ENCODE measurements at regions not wholly inside any gene's neighbourhood (a gene's known extent, or its start where the extent isn't known, plus 50 kb on each side); places are given as distances from the start of the nearest gene placed in this dataset.
"Not testable (repeated sequence)": the region's sequence is repeated elsewhere in the genome, so short reads cannot be mapped to it uniquely, and the experiment has no call there.

- DNase-seq: no peak
Measured at GRCh38 chr3:182612332-182612731, 181.0 kb upstream of the ATP11B start.

- no peak for DNase-seq
Measured at GRCh38 chr3:182617500-182617899, 175.8 kb upstream of the ATP11B start.

DNA sequence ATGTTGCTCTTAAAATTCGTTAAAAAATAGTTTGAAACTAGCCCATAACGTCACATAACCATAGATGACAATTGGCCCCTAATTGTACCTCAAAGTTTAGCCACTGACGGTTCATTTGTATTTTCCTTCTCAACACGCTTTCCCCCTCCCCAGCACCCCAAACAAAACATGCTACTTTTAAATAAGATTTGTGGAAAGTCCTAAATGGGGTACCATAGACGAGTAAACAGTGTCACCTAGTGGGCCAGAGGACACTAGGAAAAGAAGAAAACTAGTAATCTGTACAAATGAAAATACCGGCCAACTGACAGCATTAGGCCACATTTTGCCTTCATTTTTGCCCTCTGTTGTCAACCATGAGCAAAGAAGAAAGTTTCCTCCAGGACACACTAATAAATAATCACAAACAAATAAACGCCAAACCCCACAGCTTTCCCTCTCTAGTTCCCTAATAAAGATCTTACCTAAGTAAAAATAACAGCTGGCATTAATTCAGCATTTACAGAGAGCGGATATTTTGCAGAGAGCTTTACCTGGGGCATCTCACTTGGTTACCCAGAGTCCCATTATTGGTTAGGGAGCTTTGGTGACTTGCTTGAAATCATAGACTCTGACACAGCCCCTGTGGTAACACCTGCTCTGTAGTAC is 175.1 kb upstream of the ATP11B start:
- peak; percentile 45 for DNase-seq

DNA sequence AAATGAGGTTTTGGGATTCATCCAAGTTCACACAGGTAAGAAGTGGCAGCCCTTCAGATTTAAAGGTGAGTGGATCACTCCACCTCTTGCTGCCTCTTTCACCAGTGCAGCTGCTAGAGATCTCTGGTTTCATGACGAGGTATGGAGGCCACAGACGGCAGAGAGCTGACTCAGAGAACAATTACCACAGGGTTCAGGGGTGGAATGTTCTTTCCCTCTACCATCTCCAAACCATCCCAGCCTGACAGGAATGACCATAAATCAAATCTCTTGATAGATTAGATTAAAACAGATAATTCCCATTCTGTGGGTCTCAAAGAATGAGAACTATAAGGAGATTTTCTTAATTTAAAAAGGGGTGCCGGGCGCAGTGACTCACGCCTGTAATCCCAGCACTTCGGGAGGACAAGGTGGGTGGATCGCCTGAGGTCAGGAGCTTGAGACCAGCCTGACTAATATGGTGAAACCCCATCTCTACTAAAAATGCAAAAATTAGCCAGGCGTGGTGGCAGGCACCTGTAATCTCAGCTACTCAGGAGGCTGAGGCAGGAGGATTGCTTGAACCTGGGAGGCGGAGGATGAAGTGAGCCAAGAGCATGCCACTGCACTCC is 174.2 kb upstream of the ATP11B start:
- DNase-seq: no peak

DNA sequence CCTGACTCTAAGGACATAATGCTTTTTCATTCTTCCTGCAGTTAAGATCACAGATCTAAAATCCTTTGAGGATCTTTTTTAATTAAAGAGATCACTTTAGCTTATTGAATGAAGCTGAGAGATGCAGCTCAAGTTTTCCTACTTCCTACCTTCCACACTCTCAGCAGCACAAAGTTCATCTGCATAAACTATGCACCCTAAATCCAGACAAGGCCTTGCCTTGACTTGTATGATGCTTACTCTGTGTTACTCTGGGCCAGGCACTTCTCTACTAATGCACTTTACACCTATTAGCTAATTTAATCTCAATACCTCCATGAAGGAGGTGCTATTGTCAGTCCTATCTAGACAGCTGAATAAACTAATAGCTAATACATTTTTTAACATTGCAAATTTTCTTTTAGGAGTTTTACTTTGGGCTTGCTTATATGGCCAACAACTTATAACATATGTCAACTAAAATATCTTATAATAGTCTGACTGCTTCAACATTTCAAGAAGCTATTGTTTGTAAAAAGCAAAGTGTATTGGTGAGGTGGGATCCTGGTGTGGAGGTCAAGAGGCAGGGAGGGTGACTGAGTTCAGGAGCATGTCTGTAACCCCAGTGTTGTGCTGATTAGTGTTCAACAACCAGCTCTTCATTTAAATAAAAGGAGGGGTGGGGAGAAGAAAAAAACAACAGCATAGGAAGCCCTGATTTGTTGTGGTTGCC is 172.4 kb upstream of the ATP11B start:
- no peak for DNase-seq

GRCh38 chr3:182621435-182622240 is 171.7 kb upstream of the ATP11B start:
- DNase-seq: peak; percentile 5

DNA sequence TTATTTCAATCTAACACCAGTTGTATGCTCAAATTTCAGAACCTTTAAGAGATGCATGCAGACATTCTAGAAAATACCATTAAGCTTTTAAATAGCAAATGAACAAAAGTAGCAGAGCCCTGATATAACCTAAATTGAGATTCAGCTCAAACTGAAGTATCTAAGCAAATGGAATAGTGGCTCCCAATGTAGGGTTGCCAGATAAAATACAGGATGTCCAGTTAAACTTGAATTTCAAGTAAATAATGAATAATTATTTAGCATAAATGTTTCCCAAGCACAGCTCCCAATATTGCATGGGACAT is 171.1 kb upstream of the ATP11B start:
- DNase-seq: no peak

DNA sequence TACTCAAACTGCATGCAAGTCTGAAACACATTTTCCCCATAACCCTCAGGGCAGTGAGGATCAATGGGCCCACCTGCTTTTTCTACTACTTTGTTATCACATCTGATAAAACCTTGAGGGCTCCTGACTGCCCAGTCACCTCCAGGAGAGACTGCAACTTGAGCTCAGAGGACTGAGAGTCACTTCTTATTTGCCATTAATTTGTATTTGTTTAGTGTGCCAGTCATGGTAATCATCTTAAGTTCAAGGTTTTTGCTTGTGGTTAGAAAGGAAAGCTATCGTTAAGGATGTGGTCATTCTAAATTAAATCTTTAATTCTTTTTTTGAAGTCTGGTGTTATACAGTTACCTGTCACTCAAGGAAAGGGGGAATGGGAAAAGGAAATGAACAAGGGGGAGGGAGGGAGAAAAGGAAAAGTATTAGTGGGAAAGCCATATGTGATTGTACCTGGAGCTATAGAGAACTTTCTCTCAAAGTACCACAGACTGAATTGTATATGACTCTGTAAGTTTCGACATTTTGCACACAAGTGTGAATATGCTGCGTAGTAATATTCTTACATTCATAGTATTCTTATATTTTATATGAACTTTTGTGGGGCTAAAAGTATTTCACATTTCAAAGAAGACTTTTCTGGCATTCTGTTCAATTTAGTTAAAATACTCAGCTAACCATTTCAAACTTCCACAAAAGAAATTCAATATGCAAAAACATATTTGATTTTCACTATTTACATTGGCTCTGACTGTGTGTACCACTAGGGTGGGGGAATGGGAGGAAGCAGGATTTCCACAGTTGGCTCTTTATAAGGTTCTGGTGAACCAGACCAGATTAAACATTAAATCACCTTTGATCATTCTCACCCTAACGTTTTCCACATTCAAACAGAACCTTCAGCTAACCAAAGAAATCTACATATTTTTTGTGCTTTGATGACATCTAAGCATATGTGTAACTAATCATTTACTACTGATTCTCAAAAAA is 166.5 kb upstream of the ATP11B start:
- no peak for DNase-seq

DNA sequence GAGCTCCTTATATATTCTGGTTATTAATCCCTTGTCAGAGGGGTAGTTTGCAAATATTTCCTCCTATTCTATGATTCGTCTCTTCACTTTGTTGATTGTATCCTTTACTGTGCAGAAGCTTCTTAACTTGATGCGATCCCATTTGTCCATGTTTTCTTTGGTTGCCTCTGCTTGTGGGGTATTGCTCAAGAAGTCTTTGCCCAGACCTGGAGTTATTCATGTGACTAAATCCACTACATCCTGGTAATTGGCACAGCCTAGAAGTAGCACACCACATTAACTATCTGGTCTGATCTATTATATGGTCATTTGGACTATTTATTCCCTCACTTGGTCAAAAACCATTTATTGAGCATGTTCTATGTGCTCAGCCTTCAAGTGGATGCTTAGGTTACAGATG is 164.8 kb upstream of the ATP11B start:
- DNase-seq: no peak

DNA sequence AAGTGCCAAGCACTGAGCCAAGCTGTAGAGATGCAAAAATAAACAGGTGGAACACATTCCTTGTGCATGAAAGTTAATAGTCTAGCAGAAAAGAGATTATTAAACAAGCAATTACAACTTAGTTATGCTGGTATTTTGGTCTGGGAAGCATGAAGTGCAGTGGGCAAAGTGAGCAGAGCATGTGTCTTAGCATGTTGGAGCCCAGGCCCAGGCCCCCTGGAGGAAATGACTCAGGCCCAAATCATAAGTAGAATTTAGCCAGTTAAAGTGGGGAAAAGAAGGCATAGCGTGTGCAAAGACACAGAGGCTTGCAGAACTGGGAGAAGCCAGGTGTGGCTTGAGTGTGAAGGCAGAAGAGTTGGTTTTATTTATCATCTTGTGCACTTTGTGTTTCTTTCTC is 163.8 kb upstream of the ATP11B start:
- DNase-seq: no peak

DNA sequence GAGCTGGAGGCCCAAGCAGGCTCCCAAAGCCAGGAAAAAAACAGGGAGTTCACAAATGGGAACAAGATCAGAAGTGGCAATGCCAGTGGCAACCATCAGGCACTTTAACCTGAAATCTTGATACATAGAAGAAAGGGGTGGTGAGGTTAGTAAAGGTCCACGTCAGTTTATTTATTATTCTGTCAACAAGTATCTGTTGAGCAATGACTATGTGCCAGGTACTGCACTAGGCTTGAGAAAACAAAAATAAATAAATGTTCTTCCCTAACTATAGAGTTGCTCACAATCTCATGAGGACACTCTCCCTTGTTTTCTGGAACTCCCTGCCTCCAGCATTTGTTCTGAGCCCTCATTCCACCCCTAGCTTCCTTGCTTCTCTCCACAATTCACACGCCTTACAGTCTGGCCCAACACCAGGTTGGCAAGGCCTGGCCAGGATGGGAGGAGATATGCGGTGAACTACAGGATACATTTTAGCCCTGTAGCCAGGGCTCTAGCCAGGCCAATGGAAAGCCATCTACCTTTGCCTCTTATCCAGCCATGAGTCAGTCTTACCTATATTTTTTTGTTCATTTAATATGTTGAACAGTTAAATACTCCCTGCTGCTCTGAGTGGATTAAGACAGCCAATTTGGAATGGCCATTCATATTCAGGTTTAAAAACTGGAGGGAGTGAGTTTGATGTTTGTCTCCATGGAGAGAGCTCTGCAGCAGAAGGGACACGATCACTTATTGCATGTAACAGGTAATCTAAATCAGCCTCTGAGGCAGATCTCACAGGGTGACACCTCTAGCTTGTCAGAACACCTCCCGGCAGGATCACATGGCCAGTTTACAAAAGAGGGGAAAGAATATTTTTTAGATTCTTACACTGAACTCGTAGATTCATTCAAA is 161.9 kb upstream of the ATP11B start:
- DNase-seq: no peak

- no peak for DNase-seq
Measured at GRCh38 chr3:182632077-182632393, 161.3 kb upstream of the ATP11B start.

DNA sequence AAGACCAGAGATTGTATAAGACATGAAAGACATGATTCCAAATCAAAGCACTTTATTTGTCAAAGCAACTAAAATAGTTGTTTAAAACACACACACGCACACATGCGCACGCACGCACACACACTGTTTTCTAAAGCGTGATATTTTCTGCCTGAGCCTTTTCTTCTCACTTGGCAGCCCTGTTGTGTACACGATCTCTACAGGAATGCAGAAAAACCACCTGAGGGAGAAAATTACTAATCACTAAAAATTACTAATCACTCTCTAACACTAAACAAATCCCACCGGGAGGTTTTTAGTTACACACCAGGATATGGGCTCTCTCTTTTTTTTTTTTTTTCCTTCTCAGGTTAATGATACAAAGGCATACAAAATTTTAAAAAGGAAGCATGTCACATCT is 160.1 kb upstream of the ATP11B start:
- no peak for DNase-seq

GRCh38 chr3:182636646-182637045 is 156.7 kb upstream of the ATP11B start:
- no peak for DNase-seq

GRCh38 chr3:182637350-182638110 is 155.8 kb upstream of the ATP11B start:
- no peak for DNase-seq

DNA sequence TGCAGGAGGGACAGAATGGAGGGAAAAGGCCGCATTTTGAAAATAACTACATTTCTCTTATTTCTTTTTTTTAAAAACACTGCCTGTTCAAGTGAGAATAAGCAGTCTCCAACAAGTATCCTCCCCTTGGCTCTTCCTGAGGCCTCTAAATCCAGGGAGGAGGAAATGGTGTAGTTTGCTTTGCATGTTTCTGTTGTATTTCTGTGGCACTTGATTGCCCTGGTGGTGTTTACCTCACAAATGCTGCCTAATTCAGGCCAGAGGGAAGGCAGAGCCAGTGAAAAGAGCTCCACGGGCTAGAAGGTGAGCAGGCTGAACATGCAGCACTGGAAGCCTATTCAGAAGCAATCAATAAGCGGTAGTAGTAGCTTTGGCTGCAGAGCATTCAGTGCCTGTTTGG is 149.3 kb upstream of the ATP11B start:
- DNase-seq: no peak

GRCh38 chr3:182644790-182645433 is 148.4 kb upstream of the ATP11B start:
- DNase-seq: no peak

GRCh38 chr3:182650568-182651128 is 142.7 kb upstream of the ATP11B start:
- no peak for DNase-seq

DNA sequence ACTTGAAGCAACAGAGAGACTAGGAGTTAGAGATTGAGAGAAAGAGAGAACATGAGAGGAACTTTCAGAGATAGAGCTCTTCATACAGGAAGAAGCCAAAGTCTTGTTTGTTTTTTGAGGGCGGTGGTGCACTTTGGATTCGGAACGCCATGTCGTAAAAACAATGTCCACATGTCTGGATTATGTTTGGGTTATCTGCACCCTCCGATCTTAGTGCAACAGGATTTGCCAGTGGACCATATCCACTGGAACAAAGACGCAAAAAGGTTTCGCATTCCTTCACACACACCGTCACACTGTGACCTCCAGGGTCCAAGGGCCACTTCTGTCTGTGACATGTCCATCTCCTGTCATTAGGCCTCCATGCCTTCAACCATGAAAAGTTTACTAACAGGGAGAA is 141.8 kb upstream of the ATP11B start:
- no peak for DNase-seq

GRCh38 chr3:182653065-182653464 is 140.2 kb upstream of the ATP11B start:
- not testable (repeated sequence) for DNase-seq
